ENCODE measurements at regions not wholly inside any gene's neighbourhood (a gene's known extent, or its start where the extent isn't known, plus 50 kb on each side); places are given as distances from the start of the nearest gene placed in this dataset.
"Not testable (repeated sequence)": the region's sequence is repeated elsewhere in the genome, so short reads cannot be mapped to it uniquely, and the experiment has no call there.

DNA sequence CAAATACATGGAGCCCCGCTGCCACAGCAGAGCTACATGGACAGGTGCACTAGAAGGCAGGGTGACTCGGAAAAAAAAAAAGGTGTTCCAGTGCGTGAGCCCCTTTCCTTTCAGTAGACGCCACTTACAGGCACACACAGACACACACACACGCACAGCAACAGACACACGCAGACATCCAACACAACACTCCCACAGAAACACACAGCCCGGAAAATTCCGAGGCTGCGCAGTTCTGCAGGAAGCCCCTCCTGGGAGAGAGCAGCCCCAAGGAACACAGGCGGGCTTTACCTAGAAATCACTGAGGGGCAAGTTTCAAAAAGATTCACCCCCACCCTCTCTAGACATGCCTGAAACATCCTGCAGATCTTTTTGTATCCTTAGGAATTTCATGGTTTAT is 136.0 kb upstream of the WSB1 start:
- DNase-seq (ENCODE audit: low spot score): no peak
- H2AFZ ChIP-seq (ENCODE audit: low read length): no peak overlapping the region
- BruUV-seq (replicated peaks): no TSS peak
- no peak overlapping the region for H3K27ac ChIP-seq (ENCODE audit: low read depth, low read length, poor library complexity, severe bottlenecking)
- no peaks in the 10 kb centered on the region for H3K4me1 ChIP-seq (ENCODE audit: insufficient read depth, low read length, poor library complexity, severe bottlenecking)
- no peaks in the 10 kb centered on the region for H3K79me2 ChIP-seq (ENCODE audit: insufficient read depth, low read depth, low read length)
- H3K36me3 ChIP-seq (ENCODE audit: insufficient read depth, low read length): no peaks in the 10 kb centered on the region
- intact Hi-C loops (cut with micrococcal nuclease; ENCODE audit: unreplicated experiment): no loop called here
- no peak overlapping the region for H3K4me3 ChIP-seq (ENCODE audit: low read depth, low read length, poor library complexity, severe bottlenecking)
- TF ChIP-seq EZH2phosphoT487 (IDR thresholded peaks at IDR 0.05; ENCODE audit: borderline replicate concordance, low read depth, low read length): no peak
- TF ChIP-seq, protein P1, sequence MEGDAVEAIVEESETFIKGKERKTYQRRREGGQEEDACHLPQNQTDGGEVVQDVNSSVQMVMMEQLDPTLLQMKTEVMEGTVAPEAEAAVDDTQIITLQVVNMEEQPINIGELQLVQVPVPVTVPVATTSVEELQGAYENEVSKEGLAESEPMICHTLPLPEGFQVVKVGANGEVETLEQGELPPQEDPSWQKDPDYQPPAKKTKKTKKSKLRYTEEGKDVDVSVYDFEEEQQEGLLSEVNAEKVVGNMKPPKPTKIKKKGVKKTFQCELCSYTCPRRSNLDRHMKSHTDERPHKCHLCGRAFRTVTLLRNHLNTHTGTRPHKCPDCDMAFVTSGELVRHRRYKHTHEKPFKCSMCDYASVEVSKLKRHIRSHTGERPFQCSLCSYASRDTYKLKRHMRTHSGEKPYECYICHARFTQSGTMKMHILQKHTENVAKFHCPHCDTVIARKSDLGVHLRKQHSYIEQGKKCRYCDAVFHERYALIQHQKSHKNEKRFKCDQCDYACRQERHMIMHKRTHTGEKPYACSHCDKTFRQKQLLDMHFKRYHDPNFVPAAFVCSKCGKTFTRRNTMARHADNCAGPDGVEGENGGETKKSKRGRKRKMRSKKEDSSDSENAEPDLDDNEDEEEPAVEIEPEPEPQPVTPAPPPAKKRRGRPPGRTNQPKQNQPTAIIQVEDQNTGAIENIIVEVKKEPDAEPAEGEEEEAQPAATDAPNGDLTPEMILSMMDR (conservative IDR thresholded peaks at IDR 0.05; ENCODE audit: low read length): no peak
- no peaks in the 10 kb centered on the region for H3K9me3 ChIP-seq (ENCODE audit: low read length)
- H4K20me1 ChIP-seq (ENCODE audit: insufficient read depth, low read length): no peaks in the 10 kb centered on the region
- ChIA-PET POLR2A (no interaction called here), CTCF (ENCODE audit: unreplicated experiment) (no interaction called here)
- H3K9me2 ChIP-seq (ENCODE audit: insufficient read depth, low read length): no peaks in the 10 kb centered on the region
- no peak overlapping the region for H3K4me2 ChIP-seq (ENCODE audit: low read length)

DNA sequence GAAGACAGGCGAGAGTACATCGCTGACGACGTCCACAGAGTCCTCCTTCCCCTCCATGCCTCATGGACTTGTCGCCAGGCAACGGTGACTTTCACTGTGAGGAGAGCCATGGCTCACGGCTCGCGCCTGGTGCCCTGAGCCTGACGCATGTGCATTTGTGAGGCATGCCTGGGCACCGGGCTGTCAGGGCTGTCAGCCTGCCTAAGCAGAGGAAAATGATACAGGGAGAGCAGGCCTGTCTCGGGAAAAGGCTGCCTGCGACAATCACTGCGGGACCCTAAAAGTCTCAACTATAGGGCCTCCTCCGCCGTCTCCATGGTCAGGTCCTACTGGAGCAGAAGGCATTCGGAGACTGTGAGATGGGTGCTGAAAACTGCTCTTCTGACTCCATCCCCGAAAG is 135.5 kb upstream of the WSB1 start:
- DNase-seq (ENCODE audit: low spot score): no peak
- intact Hi-C loops (cut with micrococcal nuclease; ENCODE audit: unreplicated experiment): no loop called here
- POLR2A ChIA-PET: no interaction called here
- Histone ChIP-seq H4K20me1 (ENCODE audit: insufficient read depth, low read length) (no peaks in the 10 kb centered on the region), H3K4me2 (ENCODE audit: low read length) (no peak overlapping the region), H3K4me1 (ENCODE audit: insufficient read depth, low read length, poor library complexity, severe bottlenecking) (no peaks in the 10 kb centered on the region), H2AFZ (ENCODE audit: low read length) (no peak overlapping the region), H3K27ac (ENCODE audit: low read depth, low read length, poor library complexity, severe bottlenecking) (no peak overlapping the region), H3K9me3 (ENCODE audit: low read length) (no peaks in the 10 kb centered on the region), H3K4me3 (ENCODE audit: low read depth, low read length, poor library complexity, severe bottlenecking) (no peak overlapping the region), H3K9me2 (ENCODE audit: insufficient read depth, low read length) (no peaks in the 10 kb centered on the region), H3K79me2 (ENCODE audit: insufficient read depth, low read depth, low read length) (no peaks in the 10 kb centered on the region), H3K36me3 (ENCODE audit: insufficient read depth, low read length) (no peaks in the 10 kb centered on the region)
- CTCF ChIA-PET (ENCODE audit: unreplicated experiment): no interaction called here
- TF ChIP-seq, protein P1 (conservative IDR thresholded peaks at IDR 0.05; ENCODE audit: low read length): no peak
- no peak for TF ChIP-seq EZH2phosphoT487 (IDR thresholded peaks at IDR 0.05; ENCODE audit: borderline replicate concordance, low read depth, low read length)
- BruUV-seq (replicated peaks): no TSS peak

DNA sequence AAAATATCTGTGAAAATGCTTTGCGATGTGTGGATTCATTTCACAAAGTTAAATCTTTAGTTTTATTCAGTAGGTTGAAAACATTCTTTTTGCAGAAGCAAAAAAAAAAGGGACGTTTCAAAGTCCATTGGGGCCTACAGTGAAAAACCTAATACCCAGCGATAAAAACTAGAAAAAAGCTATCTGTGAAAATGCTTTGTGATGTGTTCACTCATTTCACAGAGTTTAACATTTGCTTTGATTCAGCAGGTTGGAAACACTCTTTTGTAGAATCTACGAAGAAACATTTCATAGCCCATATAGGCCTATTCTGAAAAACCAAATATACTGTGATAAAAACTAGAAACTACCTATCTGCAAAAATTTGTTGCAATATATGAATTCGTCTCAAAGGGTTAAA is 113.6 kb upstream of the WSB1 start:
- Histone ChIP-seq H3K4me1 (ENCODE audit: insufficient read depth, low read length, poor library complexity, severe bottlenecking) (peaks cover 8% of the 10 kb centered on the region), H3K36me3 (ENCODE audit: insufficient read depth, low read length) (no peaks in the 10 kb centered on the region; the same call in 1 of the 2 replicates), H3K27ac (ENCODE audit: low read depth, low read length, poor library complexity, severe bottlenecking) (no peak overlapping the region), H3K4me3 (ENCODE audit: low read depth, low read length, poor library complexity, severe bottlenecking) (no peak overlapping the region), H4K20me1 (ENCODE audit: insufficient read depth, low read length) (no peaks in the 10 kb centered on the region), H3K9me3 (ENCODE audit: low read length) (peaks cover 41% of the 10 kb centered on the region; the same call in 1 of the 2 replicates), H3K9me2 (ENCODE audit: insufficient read depth, low read length) (no peaks in the 10 kb centered on the region), H2AFZ (ENCODE audit: low read length) (no peak overlapping the region), H3K79me2 (ENCODE audit: insufficient read depth, low read depth, low read length) (no peaks in the 10 kb centered on the region), H3K4me2 (ENCODE audit: low read length) (no peak overlapping the region)
- peak; percentile 6 for DNase-seq (ENCODE audit: low spot score)
- POLR2A ChIA-PET: no interaction called here
- TF ChIP-seq EZH2phosphoT487 (IDR thresholded peaks at IDR 0.05; ENCODE audit: borderline replicate concordance, low read depth, low read length): no peak
- TF ChIP-seq, protein P1 (conservative IDR thresholded peaks at IDR 0.05; ENCODE audit: low read length): no peak
- no TSS peak for BruUV-seq (replicated peaks)
- intact Hi-C loops (cut with micrococcal nuclease; ENCODE audit: unreplicated experiment): no loop called here
- CTCF ChIA-PET (ENCODE audit: unreplicated experiment): no interaction called here

DNA sequence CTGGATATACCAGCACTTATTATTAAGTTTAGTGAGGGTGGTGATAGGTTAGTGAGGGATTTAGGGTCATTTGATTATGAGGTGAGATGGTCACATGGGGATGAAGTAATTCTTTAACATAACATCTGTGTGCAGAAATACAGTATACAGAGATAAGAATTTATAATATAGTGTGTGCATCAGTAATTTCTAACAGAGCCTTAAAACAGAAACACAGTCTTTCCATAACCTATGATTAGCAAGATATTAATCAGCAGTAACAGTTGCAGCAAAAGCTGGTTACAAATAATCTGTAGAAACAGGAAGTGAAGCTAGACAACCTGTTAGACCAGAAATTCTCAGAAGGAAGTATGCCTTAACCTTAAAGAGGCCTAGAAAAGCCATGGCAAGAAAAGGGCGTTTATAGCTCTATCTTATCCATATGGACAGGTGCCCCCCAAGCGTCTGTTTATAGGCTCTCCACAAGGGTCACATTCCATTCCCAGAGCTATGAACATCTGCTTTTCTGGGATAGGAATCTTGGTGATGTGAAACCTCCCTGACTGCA is 112.5 kb upstream of the WSB1 start:
- H3K36me3 ChIP-seq (ENCODE audit: insufficient read depth, low read length); H3K4me2 ChIP-seq (ENCODE audit: low read length); H3K9me2 ChIP-seq (ENCODE audit: insufficient read depth, low read length); CTCF ChIA-PET (ENCODE audit: unreplicated experiment); intact Hi-C loops (cut with micrococcal nuclease; ENCODE audit: unreplicated experiment); H4K20me1 ChIP-seq (ENCODE audit: insufficient read depth, low read length); H3K27ac ChIP-seq (ENCODE audit: low read depth, low read length, poor library complexity, severe bottlenecking); BruUV-seq (replicated peaks); H3K79me2 ChIP-seq (ENCODE audit: insufficient read depth, low read depth, low read length); H3K4me3 ChIP-seq (ENCODE audit: low read depth, low read length, poor library complexity, severe bottlenecking); H3K4me1 ChIP-seq (ENCODE audit: insufficient read depth, low read length, poor library complexity, severe bottlenecking): not testable (repeated sequence)
- peak overlapping the region; percentile 36; the same call in 1 of the 2 replicates for H2AFZ ChIP-seq (ENCODE audit: low read length)
- peaks cover 41% of the 10 kb centered on the region; the same call in 1 of the 2 replicates for H3K9me3 ChIP-seq (ENCODE audit: low read length)
- DNase-seq (ENCODE audit: low spot score): peak; percentile 39
- POLR2A ChIA-PET: interaction anchor here (0.9 to 1.4 kb wide), 2 partner anchors 11 to 15 kb away, joined by 4 to 6 read pairs; no protein-coding TSS in a partner anchor

Data from OCI-LY7 (cell line).